Bronchial epithelial cell (primary cell): ENCODE measurements at regions not wholly inside any gene's neighbourhood (a gene's known extent, or its start where the extent isn't known, plus 50 kb on each side); places are given as distances from the start of the nearest gene placed in this dataset.
"Not testable (repeated sequence)": the region's sequence is repeated elsewhere in the genome, so short reads cannot be mapped to it uniquely, and the experiment has no call there.

Experiments used
- DNase-seq: peaks from one replicate; pipeline ENCODE4 v3.0.0-alpha.2; 2010; ENCODE audit warnings: low read depth
- FAIRE-seq: peaks from 2 replicates; lab custom pipeline; 2011; peaks lifted over from hg19 to GRCh38; lab: Jason Lieb, UNC
- H3K27me3 ChIP-seq: 2 replicates; pipeline ENCODE4 v1.5.1; 2011; ENCODE audit warnings: low read length; ENCODE audit not compliant: control insufficient read depth, insufficient read depth
- H3K36me3 ChIP-seq: 2 replicates; pipeline ENCODE4 v1.5.1; 2011; ENCODE audit warnings: low read length; ENCODE audit not compliant: control insufficient read depth, insufficient read depth
- H3K4me3 ChIP-seq: 2 replicates; pipeline ENCODE4 v1.5.1; 2011; ENCODE audit warnings: mild to moderate bottlenecking, low read depth, low read length, control low read depth
- CTCF ChIP-seq: IDR thresholded peaks from 2 replicates; pipeline ENCODE4 v1.5.1; 2011; ENCODE audit warnings: mild to moderate bottlenecking, moderate library complexity, low read length, control low read depth, inconsistent platforms; ENCODE audit not compliant: insufficient read depth, severe bottlenecking

GRCh38 chr1:144140243-144140642, 168.5 kb upstream of the FAM72C start:
- not testable (repeated sequence) for FAIRE-seq, DNase-seq, H3K4me3 ChIP-seq, H3K27me3 ChIP-seq, H3K36me3 ChIP-seq

- FAIRE-seq, H3K4me3 ChIP-seq, H3K27me3 ChIP-seq, DNase-seq, H3K36me3 ChIP-seq: not testable (repeated sequence)
Measured at GRCh38 chr1:144105006-144105405, 133.2 kb upstream of the FAM72C start.

GRCh38 chr1:144104000-144104677, 132.4 kb upstream of the FAM72C start:
- not testable (repeated sequence) for H3K4me3 ChIP-seq, H3K36me3 ChIP-seq, FAIRE-seq, H3K27me3 ChIP-seq
- DNase-seq: peak; percentile 0

- DNase-seq: peak; percentile 1
- not testable (repeated sequence) for H3K4me3 ChIP-seq, H3K27me3 ChIP-seq, FAIRE-seq, H3K36me3 ChIP-seq
Measured at GRCh38 chr1:144103156-144103880, 131.5 kb upstream of the FAM72C start.

GRCh38 chr1:144102046-144102745, 130.4 kb upstream of the FAM72C start:
- not testable (repeated sequence) for H3K4me3 ChIP-seq, FAIRE-seq, H3K27me3 ChIP-seq, DNase-seq, H3K36me3 ChIP-seq

GRCh38 chr1:144101397-144102045, 129.7 kb upstream of the FAM72C start:
- Histone ChIP-seq H3K27me3 (no peaks in the 10 kb centered on the region), H3K36me3 (no peaks in the 10 kb centered on the region)
- no peak for FAIRE-seq

GRCh38 chr1:144077167-144077841, 105.5 kb upstream of the FAM72C start:
- peak overlapping the region; percentile 32 for H3K4me3 ChIP-seq
- H3K36me3 ChIP-seq, FAIRE-seq, H3K27me3 ChIP-seq, DNase-seq: not testable (repeated sequence)

More at GRCh38 chr1:144101397-144102045, 129.7 kb upstream of the FAM72C start:
- TF ChIP-seq CTCF: no peak
- no peak overlapping the region for H3K4me3 ChIP-seq
- no peak for DNase-seq

GRCh38 chr1:144076646-144077045, 104.9 kb upstream of the FAM72C start:
- H3K36me3 ChIP-seq, H3K27me3 ChIP-seq, DNase-seq, FAIRE-seq: not testable (repeated sequence)
- H3K4me3 ChIP-seq: peak overlapping the region; percentile 17

- not testable (repeated sequence) for DNase-seq, FAIRE-seq, H3K27me3 ChIP-seq, H3K4me3 ChIP-seq, H3K36me3 ChIP-seq
Measured at GRCh38 chr1:144070394-144071053, 98.7 kb upstream of the FAM72C start.

- DNase-seq, H3K27me3 ChIP-seq, H3K4me3 ChIP-seq, FAIRE-seq, H3K36me3 ChIP-seq: not testable (repeated sequence)
Measured at GRCh38 chr1:144067042-144067441, 95.3 kb upstream of the FAM72C start.

GRCh38 chr1:144066071-144066813, 94.5 kb upstream of the FAM72C start:
- H3K4me3 ChIP-seq, DNase-seq, H3K27me3 ChIP-seq, FAIRE-seq, H3K36me3 ChIP-seq: not testable (repeated sequence)
